Lower leg skin (tissue), 3 donors: ENCODE measurements at regions not wholly inside any gene's neighbourhood (a gene's known extent, or its start where the extent isn't known, plus 50 kb on each side); places are given as distances from the start of the nearest gene placed in this dataset.

Source experiments
- CTCF ChIP-seq, 3 donors: fragments of 450-650 bp; IDR thresholded peaks; one replicate each; pipeline ENCODE4 v1.5.1; 2016; ENCODE audit warnings: antibody characterized with exemption in 3 of 3, mild to moderate bottlenecking in 3 of 3, moderate library complexity in 2 of 3
- POLR2A ChIP-seq, 2 donors: fragments of 450-650 bp; IDR thresholded peaks; one replicate each; pipeline ENCODE4 v1.6.1; 2016 to 2017; ENCODE audit warnings: antibody characterized with exemption in 2 of 2, mild to moderate bottlenecking in 1 of 2, moderate library complexity in 1 of 2

DNA sequence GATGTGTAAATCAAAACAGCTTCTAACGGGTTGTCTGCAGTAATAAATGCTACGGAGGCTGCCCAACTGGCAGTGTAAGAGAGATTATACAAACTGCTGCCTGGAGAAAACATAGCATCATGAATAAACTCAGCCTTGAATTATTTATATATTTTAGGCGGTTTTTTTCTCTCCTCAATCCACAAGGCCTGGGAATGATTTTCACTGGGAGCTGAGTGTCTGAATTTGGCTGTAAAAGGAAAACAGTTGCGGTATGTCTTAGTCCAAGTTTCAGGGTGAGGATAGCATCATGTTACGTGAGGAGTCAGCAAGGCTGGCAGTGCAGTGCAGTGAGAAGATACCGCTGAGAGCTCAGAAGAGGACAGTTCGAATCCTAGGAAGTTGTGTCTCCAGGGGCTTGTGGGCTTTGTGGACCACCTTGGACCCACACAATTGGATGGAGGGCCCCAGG, 291.5 kb upstream of the BOD1L1 start:
- TF ChIP-seq CTCF (IDR thresholded peaks at IDR 0.05): no peak
- TF ChIP-seq POLR2A (IDR thresholded peaks at IDR 0.05): no peak
